ENCODE measurements at regions not wholly inside any gene's neighbourhood (a gene's known extent, or its start where the extent isn't known, plus 50 kb on each side); places are given as distances from the start of the nearest gene placed in this dataset.

GRCh38 chr4:11565899-11566298, 137.2 kb upstream of the HS3ST1 start:
- ChIA-PET CTCF (no interaction called here), POLR2A (no interaction called here)

More at GRCh38 chr4:11565899-11566298, 137.2 kb upstream of the HS3ST1 start:
- TF ChIP-seq REST (IDR thresholded peaks at IDR 0.05; ENCODE audit: low read depth, low read length) (no peak), GABPA (IDR thresholded peaks at IDR 0.05; ENCODE audit: low read depth) (no peak), POLR2AphosphoS5 (IDR thresholded peaks at IDR 0.05; ENCODE audit: low read depth, low read length) (no peak), PBX3 (IDR thresholded peaks at IDR 0.05) (no peak), ZBTB33 (IDR thresholded peaks at IDR 0.05; ENCODE audit: borderline replicate concordance, low read depth) (no peak), TCF12 (IDR thresholded peaks at IDR 0.05) (no peak), RAD21 (IDR thresholded peaks at IDR 0.05; ENCODE audit: low read length) (no peak), JUND (IDR thresholded peaks at IDR 0.05) (no peak), YY1 (IDR thresholded peaks at IDR 0.05; ENCODE audit: low read depth) (no peak), RFX5 (IDR thresholded peaks at IDR 0.05; ENCODE audit: low read length) (no peak), FOSL2 (IDR thresholded peaks at IDR 0.05; ENCODE audit: borderline replicate concordance, low read depth) (no peak), TEAD4 (IDR thresholded peaks at IDR 0.05; ENCODE audit: borderline replicate concordance, insufficient read depth) (no peak), USF1 (IDR thresholded peaks at IDR 0.05; ENCODE audit: borderline replicate concordance, low read depth) (no peak), GATA2 (CRISPR knock-in tag; IDR thresholded peaks at IDR 0.05) (no peak), TAF1 (IDR thresholded peaks at IDR 0.05; ENCODE audit: borderline replicate concordance, low read depth, low read length) (no peak), USF2 (IDR thresholded peaks at IDR 0.05; ENCODE audit: borderline replicate concordance, low read depth, low read length) (no peak), RXRA (IDR thresholded peaks at IDR 0.05; ENCODE audit: borderline replicate concordance, low read depth) (no peak), NRF1 (IDR thresholded peaks at IDR 0.05; ENCODE audit: low read depth, low read length) (no peak), SIN3A (IDR thresholded peaks at IDR 0.05; ENCODE audit: borderline replicate concordance, low read depth, low read length) (no peak), IRF3 (IDR thresholded peaks at IDR 0.05; ENCODE audit: low read depth, low read length) (no peak)
- no peaks in the 10 kb centered on the region for H3K27me3 ChIP-seq (ENCODE audit: insufficient read depth)
- no peaks in the 10 kb centered on the region for H3K4me1 ChIP-seq (ENCODE audit: control insufficient read depth in 1 of 2, insufficient read depth in 2 of 2, low read depth in 1 of 2, low read length in 1 of 2)
- no peak overlapping the region for H3K4me2 ChIP-seq
- H3K9me2 ChIP-seq: no peaks in the 10 kb centered on the region
- H4K20me1 ChIP-seq (ENCODE audit: insufficient read depth): no peaks in the 10 kb centered on the region
- H3K79me2 ChIP-seq (ENCODE audit: insufficient read depth): no peaks in the 10 kb centered on the region
- H3K4me3 ChIP-seq (ENCODE audit: low read depth in 2 of 2, low read length in 1 of 2): no peak overlapping the region
- H3K36me3 ChIP-seq (replicated peaks in 1 of 2; ENCODE audit: control insufficient read depth in 1 of 2, insufficient read depth in 2 of 2, low read length in 1 of 2): no peaks in the 10 kb centered on the region
- DNase-seq: no peak
- no peak overlapping the region for H3K9ac ChIP-seq
- no peaks in the 10 kb centered on the region for H3K9me3 ChIP-seq
- 14% methylated on average over 2 of the region's 2 CpGs for WGBS (ENCODE audit: low lambda C conversion rate)
- no peaks in the 10 kb centered on the region for H3F3A ChIP-seq (replicated peaks; ENCODE audit: insufficient read depth)
- no peak overlapping the region for H3K27ac ChIP-seq (ENCODE audit: low read depth in 2 of 2, low read length in 1 of 2)
- H2AFZ ChIP-seq (ENCODE audit: low read depth): no peak overlapping the region
